ENCODE measurements at regions not wholly inside any gene's neighbourhood (a gene's known extent, or its start where the extent isn't known, plus 50 kb on each side); places are given as distances from the start of the nearest gene placed in this dataset.

- TF ChIP-seq FOXK2 (conservative IDR thresholded peaks at IDR 0.05 in 1 of 2, IDR thresholded peaks at IDR 0.05 in 1 of 2; ENCODE audit: low read depth in 2 of 2) (no peak), POLR2B (IDR thresholded peaks at IDR 0.05; ENCODE audit: low read depth, partially characterized antibody) (no peak)
Observed at GRCh38 chrX:134180601-134181274, 56.2 kb upstream of the CCDC160 start (continued).

- TF ChIP-seq PTTG1 (tag; IDR thresholded peaks at IDR 0.05; ENCODE audit: low read depth) (no peak), CEBPB (tag; IDR thresholded peaks at IDR 0.05) (no peak), ZNF12 (CRISPR knock-in tag; IDR thresholded peaks at IDR 0.05) (no peak), SNAPC5 (CRISPR knock-in tag; IDR thresholded peaks at IDR 0.05) (no peak), TFAM (CRISPR knock-in tag; conservative IDR thresholded peaks at IDR 0.05) (no peak), DDX20 (tag; IDR thresholded peaks at IDR 0.05; ENCODE audit: low read depth) (no peak), ZBTB17 (CRISPR knock-in tag; IDR thresholded peaks at IDR 0.05) (no peak), MCM5 (IDR thresholded peaks at IDR 0.05; ENCODE audit: low read depth) (no peak), MAZ (CRISPR knock-in tag; conservative IDR thresholded peaks at IDR 0.05 in 1 of 2, IDR thresholded peaks at IDR 0.05 in 1 of 2) (no peak)
- Histone ChIP-seq H3K27me3 (ENCODE audit: control insufficient read depth in 2 of 2, insufficient read depth in 2 of 2, low read length in 2 of 2) (no peaks in the 10 kb centered on the region), H3K36me3 (ENCODE audit: control insufficient read depth, insufficient read depth, low read length) (no peaks in the 10 kb centered on the region), H3K9me1 (ENCODE audit: control insufficient read depth, insufficient read depth, low read length) (no peaks in the 10 kb centered on the region), H3K27ac (ENCODE audit: extremely low read depth, low read depth, low read length) (no peak overlapping the region), H3K9ac (ENCODE audit: insufficient read depth in 1 of 2, low read depth in 2 of 2, low read length in 2 of 2) (no peak overlapping the region), H4K20me1 (replicated peaks; ENCODE audit: control insufficient read depth, insufficient read depth, low read length) (no peaks in the 10 kb centered on the region), H3K79me2 (ENCODE audit: control insufficient read depth, insufficient read depth, low read length) (no peaks in the 10 kb centered on the region), H3K4me3 (no peak overlapping the region), H2AFZ (ENCODE audit: low read depth, low read length) (no peak overlapping the region), H3K9me3 (replicated peaks; ENCODE audit: control insufficient read depth, insufficient read depth, low read depth, low read length) (no peaks in the 10 kb centered on the region), H3K4me1 (replicated peaks in 1 of 2; ENCODE audit: control insufficient read depth in 2 of 2, insufficient read depth in 2 of 2, low read length in 2 of 2) (no peaks in the 10 kb centered on the region), H3K4me2 (ENCODE audit: insufficient read depth, low read length) (no peak overlapping the region)
- 0% methylated on average over 2 of the region's 2 CpGs for WGBS (ENCODE audit: insufficient coverage, low coverage, missing lambda C conversion rate)
- DNase-seq (ENCODE audit: extremely low read depth in 1 of 4, low spot score in 3 of 4) (no peak), ATAC-seq (no peak), FAIRE-seq (no peak)
- in situ Hi-C loops (cut with MboI) (no loop called here), intact Hi-C loops (cut with micrococcal nuclease) (no loop called here)
- BruUV-seq (replicated peaks) = no TSS peak
- ChIA-PET CTCF (ENCODE audit: low intra/inter-chr PET ratio) (no interaction called here), POLR2A (no interaction called here)
Observed at GRCh38 chrX:134181275-134181660, 55.7 kb upstream of the CCDC160 start.

Measured in K562 (cell line).